Heart right ventricle (tissue), 16 donors: ENCODE measurements at regions not wholly inside any gene's neighbourhood (a gene's known extent, or its start where the extent isn't known, plus 50 kb on each side); places are given as distances from the start of the nearest gene placed in this dataset.
A peak's percentile ranks its signal among the peaks of the same experiment; 100 is the strongest.

ENCODE experiments used
- ATAC-seq, 8 donors: fragments of 200-7000 bp; cut with Tn5 transposase; one replicate each; pipeline ENCODE4 v1.9.1; 2020; ENCODE audit warnings: mild to moderate bottlenecking in 8 of 8, moderate library complexity in 8 of 8, moderate number of reproducible peaks in 1 of 8
- DNase-seq, 2 donors: peaks; one replicate each; pipeline ENCODE4 v3.0.0-alpha.2; 2020
- H3K27ac ChIP-seq, 10 donors: fragments of 200-600 bp; sonication (generic) in 2 of 10; one replicate each; pipeline versions ENCODE4 v1.5.0 to v1.8.0; 2020 to 2022; ENCODE audit warnings: mild to moderate bottlenecking in 3 of 10
- H3K27me3 ChIP-seq, 7 donors: fragments of 200-600 bp; one replicate each; pipeline ENCODE4 v1.8.0; 2021 to 2022; ENCODE audit warnings: mild to moderate bottlenecking in 2 of 7
- H3K36me3 ChIP-seq, 9 donors: fragments of 200-600 bp; sonication (generic) in 1 of 9; one replicate each; pipeline versions ENCODE4 v1.5.0 to v1.8.0; 2020 to 2022; ENCODE audit warnings: mild to moderate bottlenecking in 2 of 9
- H3K4me1 ChIP-seq, 9 donors: fragments of 200-600 bp; sonication (generic) in 1 of 9; one replicate each; pipeline versions ENCODE4 v1.5.0 to v1.8.0; 2020 to 2022; ENCODE audit warnings: mild to moderate bottlenecking in 4 of 9
- H3K4me3 ChIP-seq, 10 donors: fragments of 200-600 bp; sonication (generic) in 2 of 10; one replicate each; pipeline versions ENCODE4 v1.5.0 to v1.8.0; 2020 to 2022; ENCODE audit warnings: mild to moderate bottlenecking in 7 of 10, moderate library complexity in 2 of 10
- H3K9me3 ChIP-seq, 11 donors: fragments of 200-600 bp in 10 of 11; sonication (generic) in 2 of 11; one replicate each; pipeline versions ENCODE4 v1.5.0 to v1.8.0; 2013 to 2022; ENCODE audit warnings: mild to moderate bottlenecking in 2 of 11, control low read depth in 1 of 11, moderate library complexity in 1 of 11
- CTCF ChIP-seq, 9 donors: fragments of 200-600 bp; sonication (generic) in 2 of 9; IDR thresholded peaks; one replicate each; pipeline versions ENCODE4 v1.5.0 to v1.8.0; 2021 to 2022; ENCODE audit warnings: antibody characterized with exemption in 9 of 9, mild to moderate bottlenecking in 5 of 9, moderate library complexity in 1 of 9
- WGBS, 2 donors: extraction: QIAGEN DNeasy Blood & Tissue Kit; methylation state at CpG; one replicate each; pipeline ENCODE4 v1.1.7; 2013; ENCODE audit warnings: inconsistent platforms in 1 of 2; 5-methylcytosine and 5-hydroxymethylcytosine counted together
- intact Hi-C, 10 donors: fragments of 100-400 bp; cut with DNase I; formaldehyde crosslinking; loops; one replicate each; pipeline versions ENCODE4 v1.11.1 to v1.14.2; 2022
- donor health status: Arrhythmogenic right ventricular cardiomyopathy.
- donor health status: ischemic (EF 13 %, LVEDD 7.1; RV severe dilation, severe dysfunction).
- donor health status: healthy with polysubstance abuse.
- donor health status: DM: no; HTN: yes; CAD: no.
- donor health status: DM: no; HTN: no; CAD: no.
- donor health status: ischemic (EF 25% LVEDD 6.9; RV normal size, moderate dysfunction).
- donor health status: ischemic (EF 25% LVEDD 5.7; RV mildly dilated, moderate dysfunction).
- donor health status: healthy.
- donor health status: DM: yes; HTN: yes; CAD: no.
- donor health status: Ischemic cardiomyopathy.
- donor health status: ischemic (EF 35%, LVEDD 5.7; RV mildly dilated, moderate dysfunction).
- donor health status: nonischemic (EF 11% LVEDD 7.7; RV severe dilation, severe dysfunction).
- donor health status: DM: yes; HTN: yes; CAD: no.
- donor health status: PGD.
- donor health status: ischemic (EF 29% LVEDD 5.4; RV normal size, mild dysfunction).
- donor health status: nonischemic (EF 23%, LVEDD 6.1; RV moderate dilation, normal function).

- DNase-seq (no peak), ATAC-seq (no peak)
- no peak overlapping the region for H3K4me3 ChIP-seq
- H3K36me3 ChIP-seq = no peaks in the 10 kb centered on the region
- H3K9me3 ChIP-seq = no peaks in the 10 kb centered on the region
- intact Hi-C loops = loop anchor here in 1 of 10 donors (10.0 kb wide), 1 partner anchor 71 kb away; no protein-coding TSS in a partner anchor
- H3K27ac ChIP-seq = no peak overlapping the region
- 86 to 88% methylated on average over 4 of the region's 4 CpGs for WGBS, 2 donors
- H3K27me3 ChIP-seq = no peaks in the 10 kb centered on the region
- TF ChIP-seq CTCF (IDR thresholded peaks at IDR 0.05) = no peak
- H3K4me1 ChIP-seq = peaks cover 0 to 38% (median 24%) of the 10 kb centered on the region in 9 donors
These were observed 97.9 kb upstream of the MBNL2 start for GRCh38 chr13:97124206-97124605.

- Histone ChIP-seq H3K4me1 (peaks cover 0 to 38% (median 24%) of the 10 kb centered on the region in 9 donors), H3K4me3 (peak overlapping the region in 1 of 10 donors; percentile 3), H3K27ac (peak overlapping the region in 6 of 10 donors; percentile 15 to 32 (median 24)), H3K27me3 (no peaks in the 10 kb centered on the region), H3K36me3 (no peaks in the 10 kb centered on the region), H3K9me3 (no peaks in the 10 kb centered on the region)
- ATAC-seq (peak in 7 of 8 donors; percentile 44 to 66 (median 62)), DNase-seq (no peak)
- peak in 4 of 9 donors; percentile 19 to 43 (median 27) for TF ChIP-seq CTCF (IDR thresholded peaks at IDR 0.05)
- WGBS, 2 donors = 29 to 33% methylated on average over 9 of the region's 9 CpGs
- intact Hi-C loops = loop anchor here in 1 of 10 donors (10.0 kb wide), 1 partner anchor 70 kb away; no protein-coding TSS in a partner anchor
These were observed 97.0 kb upstream of the MBNL2 start for GRCh38 chr13:97124915-97125809.

GRCh38 chr13:97125810-97126738 lies 96.1 kb upstream of the MBNL2 start:
- no peak for DNase-seq
- H3K9me3 ChIP-seq = no peaks in the 10 kb centered on the region
- H3K27me3 ChIP-seq = no peaks in the 10 kb centered on the region
- intact Hi-C loops = loop anchor here in 1 of 10 donors (10.0 kb wide), 1 partner anchor 69 kb away; no protein-coding TSS in a partner anchor
- H3K36me3 ChIP-seq = no peaks in the 10 kb centered on the region
- no peak for TF ChIP-seq CTCF (IDR thresholded peaks at IDR 0.05)
- H3K27ac ChIP-seq = peak overlapping the region in 6 of 10 donors; percentile 15 to 32 (median 24)
- 62 to 63% methylated on average over 13 of the region's 13 CpGs for WGBS, 2 donors
- H3K4me3 ChIP-seq = peak overlapping the region in 1 of 10 donors; percentile 3
- H3K4me1 ChIP-seq = peaks cover 0 to 38% (median 24%) of the 10 kb centered on the region in 9 donors
- peak in 7 of 8 donors; percentile 51 to 90 (median 76) for ATAC-seq

GRCh38 chr13:97127842-97128241 lies 94.3 kb upstream of the MBNL2 start:
- no peak for TF ChIP-seq CTCF (IDR thresholded peaks at IDR 0.05)
- Histone ChIP-seq H3K27ac (no peak overlapping the region), H3K9me3 (no peaks in the 10 kb centered on the region), H3K27me3 (no peaks in the 10 kb centered on the region), H3K4me3 (no peak overlapping the region), H3K36me3 (no peaks in the 10 kb centered on the region), H3K4me1 (peaks cover 0 to 26% (median 17%) of the 10 kb centered on the region in 9 donors)
- intact Hi-C loops = loop anchor here in 1 of 10 donors (10.0 kb wide), 1 partner anchor 67 kb away; no protein-coding TSS in a partner anchor
- no peak for ATAC-seq
- no peak for DNase-seq
- 78 to 88% methylated on average over 1 of the region's 1 CpG for WGBS, 2 donors
